ENCODE measurements at regions not wholly inside any gene's neighbourhood (a gene's known extent, or its start where the extent isn't known, plus 50 kb on each side); places are given as distances from the start of the nearest gene placed in this dataset.

DNA sequence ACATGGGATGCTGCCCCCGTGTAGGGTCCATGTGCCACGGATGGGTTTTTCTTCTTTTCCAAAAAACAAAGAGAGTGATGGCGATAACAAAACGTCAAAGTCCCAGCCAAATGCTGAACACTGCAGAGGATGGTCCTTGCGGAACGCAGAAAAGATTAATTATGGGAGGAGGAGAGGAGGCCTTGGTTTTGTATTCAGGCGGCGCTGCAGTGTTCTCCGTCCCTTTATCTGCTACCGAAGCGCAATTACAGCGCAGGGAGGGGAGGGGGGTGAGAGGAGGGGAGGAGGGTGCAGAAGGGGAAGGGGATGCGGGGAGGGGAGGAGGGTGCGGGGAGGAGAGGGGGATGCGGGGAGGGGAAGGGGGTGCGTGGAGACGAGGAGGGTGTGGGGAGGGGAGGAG lies 131.8 kb upstream of the PRKCQ start:
- TF ChIP-seq, protein P1, sequence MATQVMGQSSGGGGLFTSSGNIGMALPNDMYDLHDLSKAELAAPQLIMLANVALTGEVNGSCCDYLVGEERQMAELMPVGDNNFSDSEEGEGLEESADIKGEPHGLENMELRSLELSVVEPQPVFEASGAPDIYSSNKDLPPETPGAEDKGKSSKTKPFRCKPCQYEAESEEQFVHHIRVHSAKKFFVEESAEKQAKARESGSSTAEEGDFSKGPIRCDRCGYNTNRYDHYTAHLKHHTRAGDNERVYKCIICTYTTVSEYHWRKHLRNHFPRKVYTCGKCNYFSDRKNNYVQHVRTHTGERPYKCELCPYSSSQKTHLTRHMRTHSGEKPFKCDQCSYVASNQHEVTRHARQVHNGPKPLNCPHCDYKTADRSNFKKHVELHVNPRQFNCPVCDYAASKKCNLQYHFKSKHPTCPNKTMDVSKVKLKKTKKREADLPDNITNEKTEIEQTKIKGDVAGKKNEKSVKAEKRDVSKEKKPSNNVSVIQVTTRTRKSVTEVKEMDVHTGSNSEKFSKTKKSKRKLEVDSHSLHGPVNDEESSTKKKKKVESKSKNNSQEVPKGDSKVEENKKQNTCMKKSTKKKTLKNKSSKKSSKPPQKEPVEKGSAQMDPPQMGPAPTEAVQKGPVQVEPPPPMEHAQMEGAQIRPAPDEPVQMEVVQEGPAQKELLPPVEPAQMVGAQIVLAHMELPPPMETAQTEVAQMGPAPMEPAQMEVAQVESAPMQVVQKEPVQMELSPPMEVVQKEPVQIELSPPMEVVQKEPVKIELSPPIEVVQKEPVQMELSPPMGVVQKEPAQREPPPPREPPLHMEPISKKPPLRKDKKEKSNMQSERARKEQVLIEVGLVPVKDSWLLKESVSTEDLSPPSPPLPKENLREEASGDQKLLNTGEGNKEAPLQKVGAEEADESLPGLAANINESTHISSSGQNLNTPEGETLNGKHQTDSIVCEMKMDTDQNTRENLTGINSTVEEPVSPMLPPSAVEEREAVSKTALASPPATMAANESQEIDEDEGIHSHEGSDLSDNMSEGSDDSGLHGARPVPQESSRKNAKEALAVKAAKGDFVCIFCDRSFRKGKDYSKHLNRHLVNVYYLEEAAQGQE (IDR thresholded peaks at IDR 0.05; ENCODE audit: low read depth), result no peak
- TF ChIP-seq, protein P2, sequence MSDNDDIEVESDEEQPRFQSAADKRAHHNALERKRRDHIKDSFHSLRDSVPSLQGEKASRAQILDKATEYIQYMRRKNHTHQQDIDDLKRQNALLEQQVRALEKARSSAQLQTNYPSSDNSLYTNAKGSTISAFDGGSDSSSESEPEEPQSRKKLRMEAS (IDR thresholded peaks at IDR 0.05), result no peak
- TF ChIP-seq YY1 (IDR thresholded peaks at IDR 0.05; ENCODE audit: low read depth), result no peak
- TF ChIP-seq ZBTB7A (IDR thresholded peaks at IDR 0.05; ENCODE audit: low read depth), result no peak
- TF ChIP-seq EP300 (IDR thresholded peaks at IDR 0.05; ENCODE audit: borderline replicate concordance), result no peak
- no peak for TF ChIP-seq RAD21 (IDR thresholded peaks at IDR 0.05; ENCODE audit: low read depth)
- TF ChIP-seq FOXM1 (IDR thresholded peaks at IDR 0.05; ENCODE audit: borderline replicate concordance, low read depth), result no peak
- no peak for TF ChIP-seq CEBPB (IDR thresholded peaks at IDR 0.05)
- TF ChIP-seq CREB1 (IDR thresholded peaks at IDR 0.05; ENCODE audit: low read depth), result no peak
- no peak for TF ChIP-seq TCF12 (IDR thresholded peaks at IDR 0.05; ENCODE audit: low read depth)

Measured in Ishikawa (cell line).